Subcutaneous abdominal adipose tissue (tissue), 5 donors: ENCODE measurements at regions not wholly inside any gene's neighbourhood (a gene's known extent, or its start where the extent isn't known, plus 50 kb on each side); places are given as distances from the start of the nearest gene placed in this dataset.
A peak's percentile ranks its signal among the peaks of the same experiment; 100 is the strongest.
"Not testable (repeated sequence)": the region's sequence is repeated elsewhere in the genome, so short reads cannot be mapped to it uniquely, and the experiment has no call there.

Source experiments
- H3K27ac ChIP-seq: one replicate; pipeline ENCODE4 v1.7.0; 2013; ENCODE audit warnings: low read depth, mild to moderate bottlenecking, inconsistent platforms, low read length, moderate library complexity
- H3K27me3 ChIP-seq, 5 donors: one replicate each; pipeline ENCODE4 v1.7.0; 2013; ENCODE audit warnings: low read length in 5 of 5, inconsistent platforms in 1 of 5; ENCODE audit not compliant: control insufficient read depth in 5 of 5, insufficient read depth in 4 of 5
- H3K36me3 ChIP-seq, 5 donors: one replicate each; pipeline ENCODE4 v1.7.0; 2013; ENCODE audit warnings: low read length in 5 of 5; ENCODE audit not compliant: control insufficient read depth in 5 of 5, insufficient read depth in 5 of 5
- H3K4me1 ChIP-seq, 5 donors: one replicate each; pipeline ENCODE4 v1.7.0; 2013; ENCODE audit warnings: low read length in 5 of 5, mild to moderate bottlenecking in 3 of 5, moderate library complexity in 1 of 5; ENCODE audit not compliant: control insufficient read depth in 5 of 5, insufficient read depth in 5 of 5
- H3K4me3 ChIP-seq, 5 donors: one replicate each; pipeline ENCODE4 v1.7.0; 2013; ENCODE audit warnings: low read length in 5 of 5, low read depth in 1 of 5
- H3K9ac ChIP-seq, 5 donors: one replicate each; pipeline ENCODE4 v1.7.0; 2013; ENCODE audit warnings: low read length in 5 of 5, mild to moderate bottlenecking in 4 of 5, moderate library complexity in 3 of 5
- H3K9me3 ChIP-seq, 5 donors: one replicate each; pipeline ENCODE4 v1.7.0; 2013; ENCODE audit warnings: low read length in 5 of 5; ENCODE audit not compliant: control insufficient read depth in 5 of 5
- donor health status: healthy.
- donor health status: healthy.
- donor health status: healthy.
- donor health status: healthy.
- donor health status: healthy.

- not testable (repeated sequence) for H3K27ac ChIP-seq, H3K4me1 ChIP-seq, H3K9ac ChIP-seq, H3K27me3 ChIP-seq, H3K36me3 ChIP-seq, H3K4me3 ChIP-seq, H3K9me3 ChIP-seq
Observed at GRCh38 chr11:97573771-97574170, 1184.0 kb downstream of the JRKL start.

GRCh38 chr11:97574976-97575665 is 1185.3 kb downstream of the JRKL start:
- no peak overlapping the region for H3K4me3 ChIP-seq
- H3K4me1 ChIP-seq = no peaks in the 10 kb centered on the region
- no peaks in the 10 kb centered on the region for H3K27me3 ChIP-seq
- no peaks in the 10 kb centered on the region for H3K9me3 ChIP-seq
- H3K9ac ChIP-seq = no peak overlapping the region
- H3K36me3 ChIP-seq = no peaks in the 10 kb centered on the region
- H3K27ac ChIP-seq = no peak overlapping the region

- Histone ChIP-seq H3K36me3 (no peaks in the 10 kb centered on the region), H3K27ac (no peak overlapping the region), H3K4me3 (no peak overlapping the region), H3K9me3 (peaks cover 0 to 16% (median 14%) of the 10 kb centered on the region in 5 donors), H3K4me1 (no peaks in the 10 kb centered on the region), H3K27me3 (no peaks in the 10 kb centered on the region), H3K9ac (no peak overlapping the region)
Observed at GRCh38 chr11:97607291-97608000, 1217.6 kb downstream of the JRKL start.

- Histone ChIP-seq H3K9me3 (peaks cover 0 to 16% (median 14%) of the 10 kb centered on the region in 5 donors), H3K9ac (no peak overlapping the region), H3K4me3 (peak overlapping the region in 1 of 5 donors; percentile 4), H3K4me1 (no peaks in the 10 kb centered on the region), H3K36me3 (no peaks in the 10 kb centered on the region), H3K27ac (no peak overlapping the region), H3K27me3 (no peaks in the 10 kb centered on the region)
Observed at GRCh38 chr11:97610000-97610399, 1220.2 kb downstream of the JRKL start.

- Histone ChIP-seq H3K4me1 (no peaks in the 10 kb centered on the region), H3K36me3 (no peaks in the 10 kb centered on the region), H3K27me3 (no peaks in the 10 kb centered on the region), H3K9ac (no peak overlapping the region), H3K4me3 (no peak overlapping the region), H3K27ac (no peak overlapping the region), H3K9me3 (peaks cover 0 to 16% (median 14%) of the 10 kb centered on the region in 5 donors)
Observed at GRCh38 chr11:97610854-97611253, 1221.0 kb downstream of the JRKL start.

- Histone ChIP-seq H3K4me1 (no peaks in the 10 kb centered on the region), H3K9ac (no peak overlapping the region), H3K36me3 (no peaks in the 10 kb centered on the region), H3K27ac (no peak overlapping the region), H3K9me3 (peaks cover 0 to 16% (median 14%) of the 10 kb centered on the region in 5 donors), H3K27me3 (no peaks in the 10 kb centered on the region), H3K4me3 (no peak overlapping the region)
Observed at GRCh38 chr11:97611345-97611744, 1221.5 kb downstream of the JRKL start.

- no peaks in the 10 kb centered on the region for H3K36me3 ChIP-seq
- no peak overlapping the region for H3K9ac ChIP-seq
- peaks cover 3 to 14% (median 10%) of the 10 kb centered on the region in 5 donors for H3K9me3 ChIP-seq
- H3K27ac ChIP-seq = no peak overlapping the region
- no peaks in the 10 kb centered on the region for H3K27me3 ChIP-seq
- no peak overlapping the region for H3K4me3 ChIP-seq
- H3K4me1 ChIP-seq = no peaks in the 10 kb centered on the region
Observed at GRCh38 chr11:97614606-97615005, 1224.8 kb downstream of the JRKL start.

- Histone ChIP-seq H3K9ac (no peak overlapping the region), H3K27me3 (no peaks in the 10 kb centered on the region), H3K36me3 (no peaks in the 10 kb centered on the region), H3K9me3 (peaks cover 3 to 14% (median 7%) of the 10 kb centered on the region in 5 donors), H3K4me3 (no peak overlapping the region), H3K4me1 (no peaks in the 10 kb centered on the region), H3K27ac (no peak overlapping the region)
Observed at GRCh38 chr11:97615546-97615945, 1225.7 kb downstream of the JRKL start.

GRCh38 chr11:97617031-97617430 is 1227.2 kb downstream of the JRKL start:
- peaks cover 0 to 10% (median 6%) of the 10 kb centered on the region in 5 donors for H3K9me3 ChIP-seq

GRCh38 chr11:97620007-97620406 is 1230.2 kb downstream of the JRKL start:
- Histone ChIP-seq H3K9ac (no peak overlapping the region), H3K4me1 (no peaks in the 10 kb centered on the region), H3K27me3 (no peaks in the 10 kb centered on the region), H3K9me3 (peaks cover 0 to 10% (median 6%) of the 10 kb centered on the region in 5 donors), H3K27ac (no peak overlapping the region), H3K36me3 (no peaks in the 10 kb centered on the region), H3K4me3 (no peak overlapping the region)

More at GRCh38 chr11:97617031-97617430, 1227.2 kb downstream of the JRKL start:
- H3K9ac ChIP-seq = no peak overlapping the region
- H3K27ac ChIP-seq = no peak overlapping the region
- H3K4me1 ChIP-seq = no peaks in the 10 kb centered on the region
- H3K4me3 ChIP-seq = no peak overlapping the region
- no peaks in the 10 kb centered on the region for H3K27me3 ChIP-seq
- no peaks in the 10 kb centered on the region for H3K36me3 ChIP-seq
